Esophagus (tissue), 2 donors: ENCODE measurements at regions not wholly inside any gene's neighbourhood (a gene's known extent, or its start where the extent isn't known, plus 50 kb on each side); places are given as distances from the start of the nearest gene placed in this dataset.
"Not testable (repeated sequence)": the region's sequence is repeated elsewhere in the genome, so short reads cannot be mapped to it uniquely, and the experiment has no call there.

Experiments
- H3K27ac ChIP-seq, 2 donors: one replicate each; pipeline ENCODE4 v1.5.1; 2013; ENCODE audit warnings: low read depth in 2 of 2, mild to moderate bottlenecking in 2 of 2, inconsistent platforms in 1 of 2, low read length in 1 of 2, moderate library complexity in 1 of 2
- H3K27me3 ChIP-seq, 2 donors: one replicate each; pipeline ENCODE4 v1.6.1; 2013; ENCODE audit warnings: low read length in 2 of 2, control low read depth in 1 of 2, mild to moderate bottlenecking in 1 of 2; ENCODE audit not compliant: insufficient read depth in 2 of 2, control insufficient read depth in 1 of 2
- H3K36me3 ChIP-seq, 2 donors: one replicate each; pipeline ENCODE4 v1.6.1; 2013; ENCODE audit warnings: low read length in 1 of 2; ENCODE audit not compliant: control insufficient read depth in 2 of 2, insufficient read depth in 2 of 2
- H3K4me1 ChIP-seq, 2 donors: one replicate each; pipeline ENCODE4 v1.6.1; 2013; ENCODE audit warnings: low read length in 1 of 2; ENCODE audit not compliant: control insufficient read depth in 2 of 2, insufficient read depth in 2 of 2
- H3K4me3 ChIP-seq, 2 donors: one replicate each; pipeline ENCODE4 v1.5.1; 2013; ENCODE audit warnings: low read length in 2 of 2, mild to moderate bottlenecking in 2 of 2, low read depth in 1 of 2, moderate library complexity in 1 of 2
- H3K9me3 ChIP-seq, 2 donors: one replicate each; pipeline ENCODE4 v1.6.1; 2013; ENCODE audit warnings: mild to moderate bottlenecking in 2 of 2, low read depth in 1 of 2, low read length in 1 of 2, moderate library complexity in 1 of 2; ENCODE audit not compliant: control insufficient read depth in 2 of 2, insufficient read depth in 1 of 2
- WGBS, 2 donors: extraction: QIAGEN DNeasy Blood & Tissue Kit; methylation state at CpG; one replicate each; pipeline ENCODE4 v1.1.7; 2013; 5-methylcytosine and 5-hydroxymethylcytosine counted together
- donor health status: healthy with polysubstance abuse.
- donor health status: Bipolar disorder and iron deficiency.

DNA sequence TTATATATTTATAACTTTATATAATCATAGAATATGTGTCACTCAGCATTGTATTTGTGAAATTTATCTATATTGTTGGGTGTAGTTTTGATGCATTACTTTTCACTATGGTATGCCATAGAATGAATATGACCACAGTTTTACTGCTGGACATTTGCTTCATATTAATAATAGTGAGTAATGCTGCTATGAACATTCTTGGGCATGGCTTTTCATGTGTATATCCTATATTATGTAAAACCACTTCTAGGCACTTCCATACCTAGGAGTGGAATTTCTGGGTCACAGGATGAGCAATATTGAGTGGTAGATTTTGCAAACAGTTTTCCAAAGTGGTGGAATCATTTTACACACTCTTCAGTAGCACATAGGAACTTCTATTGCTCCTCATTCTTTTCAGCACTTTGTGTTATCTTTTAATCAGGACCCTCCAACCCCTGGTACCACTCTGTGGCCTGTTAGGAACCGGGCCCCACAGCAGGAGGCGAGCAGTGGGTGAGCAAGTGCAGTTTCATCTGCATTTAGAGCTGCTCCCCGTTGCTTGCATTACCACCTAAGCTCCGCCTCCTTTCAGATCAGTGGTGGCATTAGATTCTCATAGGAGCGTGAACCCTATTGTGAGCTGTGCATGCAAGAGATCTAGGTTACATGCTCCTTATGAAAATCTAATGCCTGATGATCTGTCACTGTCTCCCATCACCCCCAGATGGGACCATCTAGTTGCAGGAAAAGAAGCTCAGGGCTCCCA is 56.0 kb upstream of the CNIH3 start:
- H3K36me3 ChIP-seq, result no peaks in the 10 kb centered on the region
- peaks cover 0 to 5% of the 10 kb centered on the region in 2 donors for H3K4me1 ChIP-seq
- no peaks in the 10 kb centered on the region for H3K27me3 ChIP-seq
- no peak overlapping the region for H3K4me3 ChIP-seq
- no peaks in the 10 kb centered on the region for H3K9me3 ChIP-seq
- H3K27ac ChIP-seq, result no peak overlapping the region
- WGBS, 2 donors, result 91 to 93% methylated on average over 5 of the region's 5 CpGs

DNA sequence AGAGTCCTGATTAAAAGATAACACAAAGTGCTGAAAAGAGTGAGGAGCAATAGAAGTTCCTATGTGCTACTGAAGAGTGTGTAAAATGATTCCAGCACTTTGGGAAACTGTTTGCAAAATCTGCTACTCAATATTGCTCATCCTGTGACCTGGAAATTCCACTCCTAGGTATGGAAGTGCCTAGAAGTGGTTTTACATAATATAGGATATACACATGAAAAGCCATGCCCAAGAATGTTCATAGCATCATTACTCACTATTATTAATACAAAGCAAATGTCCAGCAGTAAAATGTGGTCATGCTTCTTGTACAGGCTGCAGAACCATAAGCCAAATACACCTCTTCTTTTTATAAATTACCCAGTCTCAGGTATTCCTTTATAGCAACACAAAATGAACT is 53.2 kb upstream of the CNIH3 start:
- H3K4me1 ChIP-seq, result peaks cover 0 to 10% of the 10 kb centered on the region in 2 donors
- not testable (repeated sequence) for H3K27me3 ChIP-seq, H3K9me3 ChIP-seq, H3K4me3 ChIP-seq, H3K36me3 ChIP-seq, H3K27ac ChIP-seq

DNA sequence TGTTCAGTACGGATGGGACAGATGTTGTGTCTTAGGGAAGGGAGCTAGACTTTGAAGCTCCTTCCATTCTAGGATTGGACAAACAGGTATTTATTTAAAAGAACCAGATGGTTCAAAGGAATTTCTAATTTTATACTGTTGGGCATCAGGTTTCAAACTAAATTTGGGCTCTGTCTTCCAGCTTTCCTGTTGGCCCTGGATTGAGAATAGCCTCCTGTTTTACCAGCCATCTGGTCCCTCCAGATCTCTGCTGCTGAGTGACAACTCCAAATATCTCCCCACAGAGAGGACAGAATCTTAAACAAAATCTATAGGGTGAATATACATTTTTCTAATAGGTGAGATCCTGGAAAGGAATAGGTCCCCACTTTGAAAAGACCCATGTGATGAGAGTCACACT is 52.5 kb upstream of the CNIH3 start:
- 75% methylated on average over 1 of the region's 1 CpG for WGBS, 2 donors
- Histone ChIP-seq H3K36me3 (no peaks in the 10 kb centered on the region), H3K27me3 (no peaks in the 10 kb centered on the region), H3K4me3 (no peak overlapping the region), H3K4me1 (peaks cover 0 to 10% of the 10 kb centered on the region in 2 donors), H3K27ac (no peak overlapping the region), H3K9me3 (no peaks in the 10 kb centered on the region)

DNA sequence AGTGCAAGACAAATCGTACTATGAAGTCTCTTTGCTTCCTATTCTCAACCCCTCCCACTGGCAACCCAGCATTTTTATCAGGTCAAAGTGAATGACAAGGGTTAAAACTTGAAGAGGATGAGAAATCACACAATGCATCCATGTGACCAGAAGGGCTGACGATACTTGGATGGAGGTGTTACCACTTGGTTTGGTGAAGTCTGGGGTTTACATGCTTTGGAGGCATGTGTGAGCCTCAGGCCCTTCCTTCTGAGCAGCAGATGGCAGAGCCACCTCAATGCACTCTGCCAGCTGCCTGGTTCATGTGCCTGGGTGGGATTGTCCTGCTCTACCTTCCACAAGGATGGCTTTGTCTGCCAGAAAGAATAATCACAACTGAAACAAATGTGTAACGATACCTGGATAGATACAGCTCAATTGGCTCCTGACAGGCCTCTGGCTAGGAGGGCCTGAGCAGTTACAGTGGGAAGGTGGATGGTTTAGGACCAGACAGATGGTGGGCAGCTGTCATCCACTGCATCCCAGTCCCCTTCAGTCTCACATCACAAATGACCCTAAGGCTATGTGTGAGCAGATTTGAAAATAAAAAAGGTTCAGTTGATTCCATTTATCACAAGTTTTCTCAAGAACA is 51.5 kb upstream of the CNIH3 start:
- H3K27ac ChIP-seq, result no peak overlapping the region
- H3K9me3 ChIP-seq, result no peaks in the 10 kb centered on the region
- 75 to 84% methylated on average over 3 of the region's 3 CpGs for WGBS, 2 donors
- H3K4me1 ChIP-seq, result peaks cover 0 to 10% of the 10 kb centered on the region in 2 donors
- no peak overlapping the region for H3K4me3 ChIP-seq
- H3K36me3 ChIP-seq, result no peaks in the 10 kb centered on the region
- no peaks in the 10 kb centered on the region for H3K27me3 ChIP-seq

DNA sequence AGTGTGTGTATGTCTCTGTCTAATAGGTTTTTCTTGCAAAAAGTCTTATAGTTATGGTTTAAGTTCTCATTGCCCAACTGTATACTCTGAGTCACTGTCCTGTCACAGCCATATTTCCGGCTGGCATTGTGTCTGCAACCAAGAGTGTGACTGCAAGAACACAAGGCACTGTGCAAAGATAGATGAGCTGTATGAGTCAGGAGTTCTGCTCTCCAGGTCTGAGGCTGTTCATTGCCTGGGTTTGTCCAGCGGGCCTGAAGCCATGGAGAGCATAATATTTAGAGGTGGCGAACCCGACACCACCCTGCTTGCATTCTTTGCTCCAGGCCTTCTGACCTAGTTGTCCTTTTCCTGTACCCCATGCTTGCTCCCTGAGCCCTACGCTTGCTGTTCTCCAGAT is 50.9 kb upstream of the CNIH3 start:
- Histone ChIP-seq H3K4me1 (peaks cover 0 to 10% of the 10 kb centered on the region in 2 donors), H3K4me3 (no peak overlapping the region), H3K9me3 (no peaks in the 10 kb centered on the region), H3K36me3 (no peaks in the 10 kb centered on the region), H3K27ac (peak overlapping the region in 1 of 2 donors; percentile 8), H3K27me3 (no peaks in the 10 kb centered on the region)
- WGBS, 2 donors, result 56 to 71% methylated on average over 5 of the region's 5 CpGs

DNA sequence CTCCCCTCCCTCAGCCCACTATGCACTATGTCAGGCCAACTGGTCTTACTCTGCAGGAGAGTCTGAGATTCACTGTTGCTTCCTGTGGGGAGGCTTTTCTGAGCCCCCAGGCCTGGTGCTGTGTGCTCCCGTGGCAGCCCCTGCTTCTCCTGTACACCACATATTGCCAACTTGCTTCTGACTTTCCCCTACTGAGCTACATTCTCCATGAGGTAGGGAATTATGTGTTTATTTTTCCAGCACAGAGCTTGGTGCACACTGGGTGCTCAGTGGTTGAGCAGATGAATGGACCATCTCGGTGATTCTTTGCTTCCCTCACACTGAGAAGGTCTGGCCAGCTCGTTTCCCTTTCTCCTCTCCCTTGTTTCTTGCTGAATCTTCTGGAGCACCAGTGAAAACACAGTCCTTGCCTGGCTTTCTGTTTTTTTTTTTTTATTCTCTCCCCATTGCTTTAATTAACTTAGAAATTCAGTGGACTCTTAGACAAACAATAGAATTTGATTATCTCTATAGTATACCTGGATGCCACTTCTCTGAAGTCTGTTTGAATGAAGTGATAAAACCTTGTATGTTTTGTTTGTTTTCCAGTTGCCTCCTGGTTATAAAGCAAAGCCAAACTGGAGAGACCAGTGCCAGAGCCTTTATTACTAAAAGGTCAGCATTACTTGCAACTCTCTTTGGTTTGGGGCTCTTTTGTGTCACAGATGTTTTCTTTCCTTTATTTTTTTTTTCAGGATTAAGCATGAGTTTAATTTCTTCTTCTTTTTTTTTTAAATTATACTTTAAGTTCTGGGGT is 50.3 kb upstream of the CNIH3 start:
- Histone ChIP-seq H3K4me1 (peaks cover 0 to 10% of the 10 kb centered on the region in 2 donors), H3K27ac (peak overlapping the region in 1 of 2 donors; percentile 8), H3K27me3 (no peaks in the 10 kb centered on the region), H3K9me3 (no peaks in the 10 kb centered on the region), H3K36me3 (no peaks in the 10 kb centered on the region), H3K4me3 (no peak overlapping the region)
- WGBS, 2 donors, result 68 to 70% methylated on average over 3 of the region's 3 CpGs
